HG02970 (cell line): ENCODE measurements at regions not wholly inside any gene's neighbourhood (a gene's known extent, or its start where the extent isn't known, plus 50 kb on each side); places are given as distances from the start of the nearest gene placed in this dataset.

Source experiments
- ATAC-seq: cut with Tn5 transposase; IDR thresholded peaks from one replicate; pipeline ENCODE4 v1.9.1; 2021; ENCODE audit warnings: mild to moderate bottlenecking, moderate library complexity, moderate number of reproducible peaks; ENCODE audit not compliant: unreplicated experiment, low FRiP score

DNA sequence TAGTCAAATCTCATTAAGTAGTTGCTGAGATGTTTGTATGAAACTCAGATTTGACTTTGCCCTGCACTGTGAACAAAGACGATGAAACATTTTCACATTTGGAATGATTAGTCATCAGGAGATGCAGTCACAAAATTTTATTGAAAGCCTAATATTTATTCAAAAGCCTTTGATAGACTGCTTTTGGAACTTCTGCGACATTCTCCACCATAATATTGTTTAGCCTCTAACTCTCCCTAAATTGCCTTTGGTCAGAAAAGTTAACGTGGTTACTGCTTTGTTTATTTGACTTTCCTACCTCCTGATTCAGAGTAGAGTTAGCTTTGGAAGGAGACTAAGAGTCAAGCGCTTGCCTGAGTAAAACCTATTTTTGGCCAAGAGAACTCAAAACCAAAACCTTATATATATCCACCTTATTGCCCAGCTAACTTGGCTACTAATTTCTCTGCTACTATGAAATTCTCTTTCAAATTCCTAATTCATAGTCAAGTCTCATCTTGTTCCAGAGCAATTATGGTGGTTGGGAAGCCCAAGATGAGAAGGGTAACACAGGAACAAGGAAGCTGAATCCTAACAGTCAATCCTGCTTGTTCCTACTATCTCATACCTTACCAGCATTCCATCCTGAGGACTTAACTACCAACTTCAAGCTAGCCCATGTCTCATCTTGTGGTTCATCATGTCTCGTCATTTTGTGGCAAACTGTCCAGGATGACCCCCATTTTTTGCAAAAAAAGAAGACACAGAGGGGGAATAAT lies 429.6 kb downstream of the USP25 start:
- ATAC-seq: no peak

DNA sequence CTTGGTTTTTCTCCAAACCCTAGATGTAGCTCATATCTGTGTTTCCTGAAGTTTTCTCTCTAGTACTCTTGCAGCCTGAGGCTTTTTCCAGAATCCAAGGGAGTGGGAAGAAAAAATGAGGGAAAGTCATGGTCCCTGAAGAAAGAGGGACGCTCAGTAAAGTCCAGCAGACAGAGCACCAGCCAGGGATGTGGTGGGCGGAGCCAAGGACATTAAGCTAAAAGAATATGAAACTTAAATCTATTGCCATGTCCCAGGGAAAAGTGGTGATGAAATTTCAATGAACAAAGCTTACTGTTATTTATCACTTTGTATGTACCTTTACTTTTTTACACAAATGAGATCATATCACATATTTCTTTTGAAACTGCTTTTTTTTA lies 430.2 kb downstream of the USP25 start:
- no peak for ATAC-seq

DNA sequence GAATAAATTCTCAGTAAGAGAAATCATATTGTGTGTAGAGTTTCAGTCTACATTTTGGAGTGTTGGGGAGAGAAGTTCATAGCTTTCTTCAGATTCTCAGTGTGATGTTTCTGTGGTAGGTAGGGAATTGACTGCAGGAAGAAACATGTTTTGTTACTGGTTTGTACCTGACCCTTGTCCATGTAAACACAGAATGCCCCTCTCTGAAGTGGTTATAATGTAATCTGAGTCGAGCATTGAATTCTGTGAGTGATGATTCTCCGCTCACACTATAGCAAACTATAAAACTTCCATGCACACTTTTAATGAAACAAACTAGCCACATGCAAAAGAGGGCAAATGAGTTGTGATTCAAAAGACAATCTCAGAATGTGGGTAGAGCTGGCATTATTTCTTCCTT lies 433.2 kb downstream of the USP25 start:
- ATAC-seq: no peak

DNA sequence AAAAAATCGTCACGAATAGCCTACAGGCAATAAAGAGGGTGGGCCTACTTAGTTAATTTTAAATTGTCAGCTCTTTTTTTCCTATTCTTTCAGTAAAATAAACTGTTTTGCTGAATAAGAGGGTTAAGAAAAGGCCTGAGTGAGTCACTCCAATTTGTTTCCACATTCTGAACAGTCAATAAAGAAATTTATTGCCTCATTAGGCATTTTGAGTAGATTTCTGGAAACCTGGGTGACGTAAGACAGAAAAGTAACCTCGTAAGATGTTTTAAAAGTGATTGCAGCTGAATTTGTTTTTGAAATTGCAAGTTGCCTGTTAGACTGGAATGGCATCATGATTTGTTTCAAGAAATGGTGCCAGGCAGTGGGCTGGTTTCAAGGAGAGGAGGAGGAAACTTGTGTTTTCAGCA lies 439.3 kb downstream of the USP25 start:
- no peak for ATAC-seq

DNA sequence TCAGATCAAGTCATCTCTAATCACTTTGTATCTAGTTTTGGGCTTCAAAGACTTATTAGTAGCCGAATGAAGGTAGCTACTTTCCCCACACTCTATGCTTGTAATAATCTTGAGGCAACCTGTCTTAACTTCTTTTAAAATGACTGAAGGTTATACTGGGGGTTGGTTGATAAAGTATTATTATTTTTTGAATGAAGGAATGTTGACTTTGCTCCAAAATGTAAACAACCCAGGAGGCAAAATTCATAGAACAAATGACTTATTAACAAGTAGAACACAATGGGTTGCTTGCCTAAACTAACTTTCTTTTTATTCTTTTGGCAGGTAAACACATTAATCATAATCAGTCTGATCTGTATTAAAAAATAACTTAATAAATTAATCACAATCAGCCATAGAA lies 440.0 kb downstream of the USP25 start:
- ATAC-seq: no peak

DNA sequence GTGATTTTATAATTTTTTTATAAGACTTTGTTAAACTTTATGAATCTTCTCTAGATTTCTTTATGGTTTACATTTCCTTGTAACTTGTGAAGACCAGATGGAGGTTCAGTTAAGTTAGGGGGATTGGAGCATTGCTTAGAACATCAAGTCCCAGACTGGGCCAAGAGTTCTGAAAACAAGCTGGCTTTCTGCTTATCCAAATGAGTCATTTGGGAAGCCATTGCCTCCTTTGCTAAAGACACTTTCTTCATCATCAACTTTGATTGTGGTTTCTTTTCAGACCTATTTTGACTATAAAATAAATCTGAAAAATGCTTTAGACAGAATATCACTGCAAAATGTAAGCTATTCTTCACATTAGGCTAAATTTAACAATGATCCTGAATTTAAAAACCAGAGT lies 446.8 kb downstream of the USP25 start:
- ATAC-seq: no peak

DNA sequence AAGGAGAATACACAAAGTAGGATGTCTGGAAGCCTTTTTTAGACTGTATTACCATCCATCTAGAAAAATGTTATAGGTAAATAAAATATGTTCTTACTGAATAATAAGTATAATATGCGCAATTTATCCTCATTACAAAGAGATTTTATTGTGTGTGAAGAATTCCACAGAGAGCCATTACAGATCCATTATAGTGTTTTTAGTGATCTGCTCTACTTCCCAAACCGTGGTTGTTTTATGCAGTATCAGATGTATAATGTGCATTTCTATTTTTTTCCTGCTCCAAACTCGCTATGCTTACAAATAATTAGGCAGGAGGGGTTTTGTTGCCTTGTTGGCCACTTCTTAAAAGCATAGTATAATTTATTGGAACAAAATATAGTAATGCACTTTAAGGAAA lies 447.8 kb downstream of the USP25 start:
- no peak for ATAC-seq

DNA sequence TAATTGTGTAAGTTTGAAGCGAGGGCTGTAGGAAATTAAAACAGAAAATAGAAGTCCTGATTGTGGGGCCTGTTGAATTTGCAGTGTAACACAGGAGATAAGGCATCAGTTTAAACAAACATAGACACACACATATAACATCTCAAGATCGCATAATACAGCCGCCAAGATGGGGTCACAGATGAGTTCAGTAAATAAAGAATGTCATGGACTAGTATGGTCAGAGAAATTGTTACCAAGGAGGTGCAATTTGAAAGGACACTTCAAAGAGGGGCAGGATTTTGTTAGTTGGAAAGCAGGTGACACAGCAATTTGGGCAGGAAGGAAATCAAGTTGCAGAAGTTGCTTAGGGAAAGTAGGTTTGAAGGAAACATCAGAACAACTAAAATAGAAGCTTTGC lies 450.0 kb downstream of the USP25 start:
- ATAC-seq: no peak

DNA sequence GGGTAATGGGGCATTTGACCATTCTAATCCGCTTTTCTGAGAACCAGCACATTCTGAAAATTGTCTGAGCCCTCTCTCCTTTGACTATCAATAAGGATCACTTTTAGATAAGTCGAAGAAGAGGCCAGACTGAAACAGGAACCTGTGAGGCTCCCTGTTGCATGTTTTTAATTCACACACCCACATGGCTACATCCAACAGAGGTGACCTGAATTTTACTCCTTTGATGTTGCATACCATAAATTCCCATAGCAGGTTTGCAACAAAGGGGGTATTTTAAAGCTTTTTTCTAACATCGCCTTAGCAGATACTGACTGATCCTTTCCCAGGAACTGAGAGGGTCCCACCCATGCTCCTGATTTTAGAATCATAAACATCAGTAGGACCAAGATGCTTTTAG lies 450.8 kb downstream of the USP25 start:
- ATAC-seq: no peak

DNA sequence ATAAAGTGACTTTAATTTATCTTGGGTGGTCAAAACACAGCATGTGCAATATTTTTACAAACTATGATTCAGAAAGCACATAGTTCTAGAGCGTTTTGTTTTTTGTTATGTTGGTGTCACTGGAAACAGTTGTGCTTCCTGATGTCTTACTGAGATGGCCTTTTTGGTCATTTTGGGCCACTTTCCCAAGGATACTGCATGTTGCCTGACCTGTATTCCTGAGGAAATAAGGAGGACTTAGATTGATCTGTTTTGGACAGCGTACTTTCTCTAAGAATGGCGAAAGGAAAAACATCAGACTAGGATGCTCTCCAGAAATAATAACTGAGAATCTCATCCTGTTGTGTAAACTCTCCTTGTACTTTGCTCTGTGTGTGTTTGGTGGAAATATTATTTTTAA lies 451.2 kb downstream of the USP25 start:
- no peak for ATAC-seq

DNA sequence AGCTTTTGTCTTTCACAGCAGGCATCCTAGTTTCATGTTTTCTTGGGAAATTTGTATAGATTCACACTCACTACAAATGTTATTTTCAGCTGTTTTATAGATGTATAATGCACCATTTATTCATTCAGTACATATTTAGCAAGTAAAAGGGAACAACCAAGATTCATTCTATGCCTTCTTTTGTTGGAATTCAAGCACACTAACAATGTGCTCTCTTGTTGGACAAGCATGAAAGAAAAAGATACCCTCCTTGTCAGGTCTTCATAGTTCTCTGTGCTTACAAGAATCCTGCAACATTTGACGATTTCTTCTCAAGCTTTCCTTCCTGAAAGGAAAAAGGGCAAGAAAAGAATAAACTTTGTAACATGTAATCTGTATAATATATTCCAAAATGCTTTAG lies 456.0 kb downstream of the USP25 start:
- ATAC-seq: no peak

DNA sequence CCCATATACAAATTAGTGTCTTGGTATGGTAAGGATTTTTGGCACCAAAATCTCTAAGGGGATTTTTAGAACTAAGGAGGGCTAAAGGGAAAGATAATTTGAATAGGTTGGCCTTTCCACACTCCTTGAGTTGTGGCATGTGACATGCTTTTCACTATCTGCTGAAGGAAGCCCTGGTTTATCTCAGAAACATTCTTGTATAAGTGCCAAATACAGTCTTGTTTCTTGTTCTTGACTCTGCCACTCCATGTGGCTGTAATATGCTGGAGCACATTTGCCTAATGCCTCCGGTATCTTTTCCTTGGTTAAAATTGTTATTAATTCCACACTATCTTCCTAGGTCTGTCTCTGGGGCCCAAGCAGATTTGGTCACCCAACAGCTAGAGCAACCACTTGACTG lies 457.0 kb downstream of the USP25 start:
- ATAC-seq: no peak

DNA sequence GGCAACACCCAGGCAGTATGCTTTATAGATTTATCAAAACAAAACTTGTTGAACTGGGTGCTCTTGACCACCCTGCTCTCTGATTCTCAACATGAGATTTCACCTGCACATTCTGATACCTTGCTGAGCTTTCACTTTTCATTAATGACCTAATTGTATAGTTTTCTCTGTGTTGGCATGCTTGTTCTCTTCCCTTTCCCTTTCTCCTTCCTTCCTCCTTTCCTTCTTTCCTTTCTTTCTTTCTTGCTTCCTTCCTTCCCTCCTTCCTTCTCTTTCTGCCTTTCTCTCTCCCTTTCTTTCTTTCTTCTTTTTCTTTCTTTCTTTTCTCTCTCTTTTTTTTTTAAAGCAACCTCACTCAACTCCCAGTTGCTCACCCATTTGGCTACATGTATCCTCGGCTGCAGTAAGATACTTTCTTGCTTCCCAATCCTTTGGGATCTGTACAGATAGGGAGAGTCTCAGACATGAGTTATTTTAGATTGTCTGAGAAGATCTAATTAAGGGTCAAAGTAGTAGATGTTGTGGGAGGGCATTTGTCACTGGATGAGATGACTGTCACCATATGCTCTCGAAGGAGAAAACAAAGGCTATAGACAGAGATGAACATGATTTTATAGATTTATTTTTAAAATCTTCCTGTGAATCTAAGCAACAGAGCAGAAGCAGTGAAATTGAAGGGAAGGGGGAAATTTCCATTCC lies 458.0 kb downstream of the USP25 start:
- ATAC-seq: no peak

DNA sequence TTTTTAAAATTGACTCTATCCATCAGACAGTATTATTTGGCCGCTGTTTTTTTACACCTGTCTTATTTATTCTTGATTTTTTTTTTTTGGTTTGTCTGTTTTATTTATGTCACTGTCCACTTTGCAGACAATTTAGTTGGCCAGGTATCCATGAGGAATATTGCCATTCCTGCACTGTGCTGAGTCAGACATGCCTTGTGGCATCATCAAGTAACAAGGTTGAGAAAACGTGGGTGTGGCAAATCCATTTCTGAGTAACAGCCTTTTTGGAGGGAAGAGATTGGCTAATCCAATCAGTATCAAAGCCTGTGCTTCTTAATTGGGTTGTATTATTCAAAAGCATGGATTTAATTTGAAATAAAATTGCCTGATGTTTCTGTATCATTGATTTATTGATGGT lies 463.1 kb downstream of the USP25 start:
- ATAC-seq: no peak

DNA sequence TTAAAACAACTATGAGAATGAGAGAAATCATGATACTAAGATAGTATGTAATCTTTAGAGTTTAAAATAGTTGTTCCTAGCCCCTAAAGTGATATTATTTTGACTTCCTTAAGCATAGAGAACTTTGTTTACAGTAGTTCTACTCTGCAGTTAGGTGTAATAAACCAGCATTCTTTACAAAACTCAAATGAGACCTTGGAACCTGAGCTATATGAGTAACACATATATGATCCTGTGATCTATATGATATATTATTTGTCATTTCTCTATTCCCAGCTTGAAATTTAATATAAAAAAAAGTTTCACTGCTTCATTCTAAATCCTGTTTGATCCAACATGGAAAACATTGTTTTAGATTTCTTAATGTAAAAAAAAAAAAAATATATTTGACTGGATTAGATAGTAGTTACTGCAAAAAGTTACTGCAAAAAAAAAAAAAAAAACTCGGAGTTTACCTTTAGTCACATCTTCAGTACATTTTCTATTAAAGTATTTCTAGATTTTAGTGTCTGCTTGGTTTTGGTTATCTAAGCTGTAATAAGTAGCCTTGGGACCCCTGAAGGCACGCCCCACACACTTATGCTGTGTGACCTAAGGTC lies 463.8 kb downstream of the USP25 start:
- no peak for ATAC-seq

DNA sequence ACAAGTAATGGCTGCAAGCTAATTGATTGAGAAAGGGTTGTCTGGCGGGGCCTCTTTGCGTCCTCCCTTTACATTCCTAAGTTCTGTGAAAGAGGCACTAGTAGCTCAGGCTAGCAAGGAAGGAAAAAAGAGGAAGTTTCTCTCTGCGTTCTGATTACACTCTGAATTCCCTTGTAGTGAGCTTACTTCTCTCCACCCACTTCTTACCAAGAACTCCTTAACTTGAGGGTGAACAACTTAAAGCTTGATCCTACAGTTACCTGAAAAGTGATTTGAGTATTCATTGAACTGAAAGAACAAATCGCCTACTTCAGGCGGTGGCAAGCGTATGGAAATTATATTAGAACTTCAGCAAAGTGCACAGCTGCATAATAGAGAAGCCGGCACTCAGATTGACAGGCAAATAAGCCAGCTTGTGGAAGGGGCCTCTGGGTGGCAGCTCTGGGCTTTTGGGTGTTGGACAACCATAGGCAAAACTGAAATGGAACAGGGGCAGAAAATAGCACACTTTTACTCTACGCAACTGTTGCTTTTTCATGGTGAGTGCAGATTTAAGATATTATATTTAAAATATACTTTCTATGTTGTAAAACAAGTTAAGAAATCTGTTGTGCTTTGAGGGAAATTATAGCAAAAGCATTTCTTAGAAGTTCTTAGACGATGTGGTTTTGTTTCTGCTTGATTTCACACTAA lies 464.5 kb downstream of the USP25 start:
- ATAC-seq: no peak

DNA sequence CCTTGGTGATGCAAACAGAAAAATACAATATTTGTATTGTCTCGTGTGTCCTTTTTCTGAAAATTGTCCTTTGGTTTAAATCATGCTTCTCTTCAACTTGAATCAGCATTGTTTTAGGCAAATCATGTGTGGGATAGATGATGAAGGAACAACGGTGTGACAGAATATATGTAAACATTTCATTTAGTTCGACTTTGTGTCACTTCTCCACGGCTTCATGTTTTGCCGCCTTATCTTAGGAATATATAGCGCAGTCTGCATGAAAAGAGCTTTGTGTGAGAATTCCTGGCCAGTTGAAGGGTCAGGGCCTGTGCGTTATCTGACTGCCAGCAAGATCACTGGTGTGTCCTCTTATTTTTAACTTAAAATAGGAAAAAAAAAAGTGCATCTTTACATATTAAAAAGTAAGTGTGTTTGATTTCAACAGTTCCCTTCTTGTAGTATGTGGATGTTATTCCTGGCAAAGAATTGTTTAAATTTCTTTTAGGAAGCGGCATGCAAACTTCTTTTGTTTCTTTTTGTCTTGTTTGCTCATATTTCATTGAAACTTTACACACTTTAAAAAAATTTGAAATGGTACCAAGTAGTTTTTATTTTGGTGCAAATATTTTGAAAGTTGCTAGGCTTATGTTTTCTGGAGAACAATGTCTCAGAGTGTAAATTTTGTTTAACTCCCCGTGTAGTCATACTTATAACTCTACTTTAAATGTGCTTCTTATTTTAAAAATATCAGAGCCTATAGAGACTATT lies 465.2 kb downstream of the USP25 start:
- no peak for ATAC-seq

DNA sequence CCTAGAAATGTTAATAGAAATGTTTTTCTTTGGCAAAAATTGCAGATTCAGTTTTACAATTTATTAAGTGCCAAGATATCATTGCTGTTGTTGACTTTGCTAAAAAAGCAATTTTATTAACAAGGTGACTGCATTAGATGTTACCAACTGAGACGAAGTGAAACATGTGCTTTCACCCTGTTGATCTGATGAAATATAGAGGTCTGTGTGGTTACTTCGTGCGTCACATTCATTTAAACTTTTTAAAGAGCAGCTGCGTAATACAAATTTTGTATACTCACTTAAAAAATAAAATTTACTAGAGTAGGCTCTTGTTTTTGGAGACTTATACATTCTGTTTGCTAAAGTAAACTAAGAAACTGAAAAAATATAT lies 465.7 kb downstream of the USP25 start:
- no peak for ATAC-seq

DNA sequence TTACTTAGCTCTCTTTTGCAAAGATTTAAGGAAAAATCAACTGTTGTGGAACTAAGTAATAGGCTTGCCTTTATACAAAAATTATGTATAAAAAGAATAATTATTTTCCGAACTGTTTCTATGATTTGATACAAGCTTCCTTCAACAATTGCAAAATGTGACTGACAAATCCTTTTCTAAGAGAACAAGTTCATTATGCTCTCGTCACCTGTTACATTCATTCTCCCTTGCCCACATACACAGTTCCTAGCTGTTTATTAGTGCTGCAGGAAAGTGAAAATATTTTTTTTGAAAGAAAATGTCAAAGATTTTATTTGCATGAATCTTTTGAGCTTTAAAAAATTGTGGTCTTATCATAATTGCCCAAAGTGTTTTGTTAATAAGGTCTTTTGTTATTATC lies 466.2 kb downstream of the USP25 start:
- no peak for ATAC-seq

DNA sequence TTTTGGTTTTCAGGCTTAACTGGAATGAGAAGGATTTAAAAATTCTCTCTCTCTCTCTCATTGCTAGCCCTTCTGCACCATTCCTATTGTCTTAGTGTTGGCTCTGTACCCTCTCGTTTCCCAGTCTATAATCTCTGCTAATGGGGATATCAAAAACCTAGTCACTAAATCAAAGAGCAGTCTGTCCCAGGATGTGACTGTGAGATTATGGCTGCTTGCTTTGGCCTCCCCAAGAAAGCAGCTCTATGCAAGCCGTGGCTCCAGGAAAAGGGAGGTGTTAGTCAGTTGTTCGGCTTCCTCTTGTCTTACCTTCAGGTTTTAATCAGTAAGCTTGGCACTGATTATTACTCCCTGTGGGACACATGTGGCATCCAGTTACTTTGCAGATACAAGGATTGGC lies 468.8 kb downstream of the USP25 start:
- ATAC-seq: no peak

DNA sequence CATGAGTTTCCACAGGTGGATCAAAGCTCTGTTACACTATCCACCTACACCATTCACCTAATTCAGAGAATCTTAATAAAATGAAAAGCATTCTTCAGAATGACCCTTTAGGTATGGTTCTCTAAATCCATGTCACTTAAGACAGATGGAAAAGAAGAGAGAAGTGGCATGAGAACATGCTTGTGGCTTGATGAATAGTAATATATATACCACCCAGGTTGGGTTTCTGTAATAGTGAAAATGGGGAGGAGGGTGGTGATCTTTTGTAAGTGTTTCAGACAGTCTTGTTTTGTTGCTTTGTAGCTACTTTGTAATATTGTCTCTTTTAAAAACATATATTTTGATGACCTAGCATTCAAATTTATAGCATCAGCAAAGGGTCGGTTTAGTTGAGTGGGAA lies 469.8 kb downstream of the USP25 start:
- no peak for ATAC-seq
